Ovary (tissue), 7 donors: ENCODE measurements at regions not wholly inside any gene's neighbourhood (a gene's known extent, or its start where the extent isn't known, plus 50 kb on each side); places are given as distances from the start of the nearest gene placed in this dataset.

Experiments used
- DNase-seq, 5 donors: peaks; one replicate each; pipeline ENCODE4 v3.0.0-alpha.2; 2019 to 2020
- H3K27ac ChIP-seq, 2 donors: fragments of 200-600 bp; one replicate each; pipeline versions ENCODE4 v1.5.1 to v1.8.0; 2019 to 2022
- H3K27me3 ChIP-seq: fragments of 200-600 bp; one replicate; pipeline ENCODE4 v1.8.0; 2022
- H3K36me3 ChIP-seq: fragments of 200-600 bp; sonication (generic); one replicate; pipeline ENCODE4 v1.5.1; 2019
- H3K4me1 ChIP-seq: one replicate; pipeline ENCODE4 v1.8.1; 2013; ENCODE audit warnings: mild to moderate bottlenecking, moderate library complexity; ENCODE audit not compliant: insufficient read depth
- H3K4me3 ChIP-seq: fragments of 200-600 bp; sonication (generic); one replicate; pipeline ENCODE4 v1.5.1; 2017
- H3K9me3 ChIP-seq, 2 donors: fragments of 200-600 bp in 1 of 2; sonication (generic) in 1 of 2; one replicate each; pipeline versions ENCODE4 v1.5.1 to v1.8.1; 2013 to 2019; ENCODE audit warnings: mild to moderate bottlenecking in 1 of 2, moderate library complexity in 1 of 2
- EP300 ChIP-seq: sonication (generic); formaldehyde crosslinking; IDR thresholded peaks from one replicate; pipeline ENCODE4 v1.6.1; 2017; ENCODE audit warnings: antibody characterized with exemption
- POLR2A ChIP-seq: fragments of 450-650 bp; IDR thresholded peaks from one replicate; pipeline ENCODE4 v1.6.1; 2017; ENCODE audit warnings: antibody characterized with exemption, mild to moderate bottlenecking, moderate library complexity
- WGBS, 3 donors: extraction: QIAGEN DNeasy Blood & Tissue Kit in 1 of 3; methylation state at CpG; one replicate each; pipeline versions ENCODE4 v1.1.5 to v1.1.7; 2013 to 2017; 5-methylcytosine and 5-hydroxymethylcytosine counted together
- intact Hi-C, 4 donors: fragments of 100-400 bp; cut with DNase I; formaldehyde crosslinking; loops; one replicate each; pipeline versions ENCODE4 v1.11.0 to v1.15.1; 2022 to 2023
- TF ChIP-seq, protein P1 (sequence below), 3 donors: fragments of 450-650 bp in 2 of 3; fragments of 200-600 bp in 1 of 3; IDR thresholded peaks; one replicate each; pipeline versions ENCODE4 v1.5.1 to v1.8.0; 2016 to 2022; ENCODE audit warnings: antibody characterized with exemption in 3 of 3, mild to moderate bottlenecking in 1 of 3
- donor health status: DM: no; HTN: no; CAD: no; lungs with moderate emphysema.
- donor health status: DM: no; HTN: no; CAD: no.
- donor health status: Bipolar disorder and iron deficiency.
- donor health status: DM: no; HTN: no; CAD: no.
- donor health status: DM: yes; HTN: yes; CAD: no.

DNA sequence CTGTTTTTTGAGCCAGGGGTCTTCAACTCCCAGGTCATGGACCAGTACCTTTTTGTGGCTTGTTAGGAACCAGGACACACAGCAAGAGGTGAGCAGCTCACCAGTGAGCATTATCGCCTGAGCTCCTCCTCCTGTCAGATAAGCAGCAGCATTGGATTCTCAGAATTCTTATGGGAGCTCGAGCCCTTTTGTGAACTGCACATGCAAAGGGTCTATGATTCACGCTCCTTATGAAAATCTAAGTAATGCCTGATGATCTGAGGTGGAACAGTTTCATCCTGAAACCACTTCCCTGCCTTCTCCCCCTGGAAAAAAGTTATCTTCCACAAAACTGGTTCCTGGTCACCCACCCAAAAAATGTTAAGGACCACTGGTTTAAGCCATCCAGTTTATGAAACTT lies 1047.6 kb downstream of the OTOL1 start:
- 69 to 86% (median 81%) methylated on average over 3 of the region's 3 CpGs for WGBS, 3 donors
- Histone ChIP-seq H3K9me3 (no peaks in the 10 kb centered on the region), H3K4me3 (no peak overlapping the region), H3K36me3 (no peaks in the 10 kb centered on the region), H3K4me1 (no peaks in the 10 kb centered on the region), H3K27ac (no peak overlapping the region), H3K27me3 (no peaks in the 10 kb centered on the region)
- intact Hi-C loops: loop anchor here in 1 of 4 donors (10.0 kb wide), 1 partner anchor 1631 kb away; no protein-coding TSS in a partner anchor
- no peak for DNase-seq
- TF ChIP-seq POLR2A (no peak), EP300 (no peak)
- TF ChIP-seq, protein P1, sequence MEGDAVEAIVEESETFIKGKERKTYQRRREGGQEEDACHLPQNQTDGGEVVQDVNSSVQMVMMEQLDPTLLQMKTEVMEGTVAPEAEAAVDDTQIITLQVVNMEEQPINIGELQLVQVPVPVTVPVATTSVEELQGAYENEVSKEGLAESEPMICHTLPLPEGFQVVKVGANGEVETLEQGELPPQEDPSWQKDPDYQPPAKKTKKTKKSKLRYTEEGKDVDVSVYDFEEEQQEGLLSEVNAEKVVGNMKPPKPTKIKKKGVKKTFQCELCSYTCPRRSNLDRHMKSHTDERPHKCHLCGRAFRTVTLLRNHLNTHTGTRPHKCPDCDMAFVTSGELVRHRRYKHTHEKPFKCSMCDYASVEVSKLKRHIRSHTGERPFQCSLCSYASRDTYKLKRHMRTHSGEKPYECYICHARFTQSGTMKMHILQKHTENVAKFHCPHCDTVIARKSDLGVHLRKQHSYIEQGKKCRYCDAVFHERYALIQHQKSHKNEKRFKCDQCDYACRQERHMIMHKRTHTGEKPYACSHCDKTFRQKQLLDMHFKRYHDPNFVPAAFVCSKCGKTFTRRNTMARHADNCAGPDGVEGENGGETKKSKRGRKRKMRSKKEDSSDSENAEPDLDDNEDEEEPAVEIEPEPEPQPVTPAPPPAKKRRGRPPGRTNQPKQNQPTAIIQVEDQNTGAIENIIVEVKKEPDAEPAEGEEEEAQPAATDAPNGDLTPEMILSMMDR (IDR thresholded peaks at IDR 0.05): no peak

DNA sequence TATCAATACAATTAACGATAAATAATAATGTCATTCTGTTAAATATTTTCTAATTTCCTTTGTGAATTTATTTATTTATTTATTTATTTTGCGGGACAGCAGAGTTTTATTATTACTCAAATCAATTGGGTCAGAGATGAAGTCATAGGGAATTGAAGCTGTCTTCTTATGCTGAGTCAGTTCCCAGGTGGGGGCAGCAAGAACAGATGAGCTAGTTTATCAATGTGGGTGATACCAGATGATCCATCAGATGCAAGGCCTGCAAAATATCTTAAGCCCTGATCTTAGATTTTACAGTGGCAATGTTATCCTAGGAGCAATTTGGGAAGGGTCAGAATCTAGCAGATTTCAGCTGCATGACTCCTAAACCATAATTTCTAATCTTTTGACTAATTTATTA lies 1050.3 kb downstream of the OTOL1 start:
- no peaks in the 10 kb centered on the region for H3K36me3 ChIP-seq
- no peak for DNase-seq
- no peaks in the 10 kb centered on the region for H3K27me3 ChIP-seq
- 94 to 96% (median 95%) methylated on average over 2 of the region's 2 CpGs for WGBS, 3 donors
- TF ChIP-seq, protein P1 (IDR thresholded peaks at IDR 0.05): no peak
- intact Hi-C loops: loop anchor here in 1 of 4 donors (10.0 kb wide), 1 partner anchor 1628 kb away; no protein-coding TSS in a partner anchor
- no peaks in the 10 kb centered on the region for H3K4me1 ChIP-seq
- no peak overlapping the region for H3K4me3 ChIP-seq
- H3K27ac ChIP-seq: no peak overlapping the region
- H3K9me3 ChIP-seq: no peaks in the 10 kb centered on the region

DNA sequence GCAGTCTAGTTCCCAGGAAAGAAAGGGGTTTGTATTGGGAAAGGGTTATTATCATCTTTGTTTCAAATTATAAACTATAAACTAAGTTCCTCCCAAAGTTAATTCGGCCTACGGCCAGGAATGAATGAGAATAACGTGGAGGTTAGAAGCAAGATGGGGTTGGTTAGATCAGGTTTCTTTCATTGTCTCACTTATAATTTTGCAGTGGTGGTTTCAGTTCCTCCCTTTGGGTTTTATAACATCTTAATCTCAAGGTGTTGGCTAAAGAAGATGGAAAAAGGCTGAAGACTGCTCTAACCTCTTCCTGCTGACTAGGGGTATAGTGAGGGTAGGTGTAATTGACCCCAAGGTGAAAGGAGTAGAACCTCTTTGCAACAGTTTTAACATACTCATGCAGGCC lies 1050.7 kb downstream of the OTOL1 start:
- no peak for DNase-seq
- no peak for TF ChIP-seq POLR2A
- TF ChIP-seq, protein P1 (IDR thresholded peaks at IDR 0.05): no peak
- no peak for TF ChIP-seq EP300

DNA sequence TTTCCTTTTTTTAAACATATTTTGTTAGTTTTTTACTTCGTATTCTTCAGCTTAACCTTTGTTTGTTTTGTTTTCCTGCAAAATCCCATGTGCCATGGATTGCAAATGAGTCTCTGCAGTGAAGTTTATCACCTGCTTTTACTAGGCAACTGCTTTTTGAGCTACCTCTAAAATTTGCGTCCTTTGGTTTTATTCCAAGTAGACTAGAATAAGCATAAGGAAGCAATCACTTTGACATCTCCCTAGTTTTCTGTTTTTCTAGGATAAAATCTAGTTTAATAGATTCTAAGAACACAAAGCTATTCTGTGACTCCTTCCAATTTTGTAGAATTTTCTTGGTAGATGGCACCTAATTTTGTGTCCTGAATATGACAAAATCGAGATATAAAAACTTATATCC lies 1059.2 kb downstream of the OTOL1 start:
- intact Hi-C loops: no loop called here
- no peaks in the 10 kb centered on the region for H3K9me3 ChIP-seq
- DNase-seq: no peak
- WGBS, 3 donors: 26 to 27% (median 27%) methylated on average over 3 of the region's 3 CpGs
- H3K4me1 ChIP-seq: no peaks in the 10 kb centered on the region
- no peaks in the 10 kb centered on the region for H3K27me3 ChIP-seq
- H3K27ac ChIP-seq: no peak overlapping the region
- no peaks in the 10 kb centered on the region for H3K36me3 ChIP-seq
- no peak overlapping the region for H3K4me3 ChIP-seq
- TF ChIP-seq EP300 (no peak), POLR2A (no peak)
- TF ChIP-seq, protein P1 (IDR thresholded peaks at IDR 0.05): no peak

More for the DNA sequence above, 1050.7 kb downstream of the OTOL1 start:
- H3K36me3 ChIP-seq: no peaks in the 10 kb centered on the region
- no peaks in the 10 kb centered on the region for H3K4me1 ChIP-seq
- H3K27me3 ChIP-seq: no peaks in the 10 kb centered on the region
- 82 to 87% (median 83%) methylated on average over 3 of the region's 3 CpGs for WGBS, 3 donors
- no peak overlapping the region for H3K27ac ChIP-seq
- no peak overlapping the region for H3K4me3 ChIP-seq
- H3K9me3 ChIP-seq: no peaks in the 10 kb centered on the region
- intact Hi-C loops: loop anchor here in 1 of 4 donors (10.0 kb wide), 1 partner anchor 1627 kb away; no protein-coding TSS in a partner anchor

DNA sequence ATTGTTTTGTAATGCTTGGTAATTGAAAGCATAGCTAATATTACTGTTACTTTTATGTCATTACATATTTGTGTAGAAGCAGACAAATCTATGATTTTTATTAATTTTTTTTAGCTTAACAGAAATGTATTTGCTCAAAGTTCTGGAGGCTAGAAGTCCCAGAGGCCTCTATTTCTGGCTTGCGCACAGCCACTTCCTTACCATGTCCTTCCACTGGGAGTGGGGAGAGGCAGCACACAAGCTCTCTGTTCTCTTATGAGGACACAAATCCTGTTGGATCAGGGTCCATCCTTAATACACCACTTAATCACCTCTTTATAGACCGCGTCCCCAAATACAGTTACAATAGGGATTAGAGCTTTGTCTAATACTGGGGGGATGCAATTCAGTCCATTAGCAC lies 1061.4 kb downstream of the OTOL1 start:
- intact Hi-C loops: no loop called here
- H3K4me3 ChIP-seq: no peak overlapping the region

More for the DNA sequence above, 1061.4 kb downstream of the OTOL1 start:
- Histone ChIP-seq H3K27ac (no peak overlapping the region), H3K27me3 (no peaks in the 10 kb centered on the region), H3K9me3 (no peaks in the 10 kb centered on the region), H3K4me1 (no peaks in the 10 kb centered on the region), H3K36me3 (no peaks in the 10 kb centered on the region)
- TF ChIP-seq EP300: no peak
- TF ChIP-seq, protein P1 (IDR thresholded peaks at IDR 0.05): no peak
- no peak for TF ChIP-seq POLR2A
- DNase-seq: no peak
- 63 to 82% (median 65%) methylated on average over 3 of the region's 3 CpGs for WGBS, 3 donors
